ENCODE measurements at regions not wholly inside any gene's neighbourhood (a gene's known extent, or its start where the extent isn't known, plus 50 kb on each side); places are given as distances from the start of the nearest gene placed in this dataset.

GRCh38 chr2:236882930-236883329 is 202.8 kb upstream of the COPS8 start:
- H3K4me1 ChIP-seq (ENCODE audit: control insufficient read depth, insufficient read depth, low read length), result 0 out of 2 replicates have a peak, but pooled peaks cover 4% of the 10 kb centered on the region
- H3K27ac ChIP-seq (ENCODE audit: low read depth, low read length), result no peak overlapping the region
- H3K4me3 ChIP-seq (ENCODE audit: low read depth, low read length), result no peak overlapping the region
- H3K36me3 ChIP-seq (ENCODE audit: control insufficient read depth, insufficient read depth, low read length), result no peaks in the 10 kb centered on the region
- no peak overlapping the region for H3K9ac ChIP-seq (ENCODE audit: low read length)
- H3K9me3 ChIP-seq (ENCODE audit: control insufficient read depth, insufficient read depth, low read depth, low read length), result peaks cover 4% of the 10 kb centered on the region; the same call in 1 of the 2 replicates
- H3K27me3 ChIP-seq (ENCODE audit: control insufficient read depth, insufficient read depth, low read length), result no peaks in the 10 kb centered on the region

GRCh38 chr2:236883819-236884218 is 201.9 kb upstream of the COPS8 start:
- H3K4me3 ChIP-seq (ENCODE audit: low read depth, low read length), result no peak overlapping the region

GRCh38 chr2:236884569-236885175 is 201.0 kb upstream of the COPS8 start:
- Histone ChIP-seq H3K36me3 (ENCODE audit: control insufficient read depth, insufficient read depth, low read length) (no peaks in the 10 kb centered on the region), H3K9me3 (ENCODE audit: control insufficient read depth, insufficient read depth, low read depth, low read length) (peaks cover 4% of the 10 kb centered on the region; the same call in 1 of the 2 replicates), H3K27ac (ENCODE audit: low read depth, low read length) (no peak overlapping the region), H3K4me1 (ENCODE audit: control insufficient read depth, insufficient read depth, low read length) (0 out of 2 replicates have a peak, but pooled peaks cover 7% of the 10 kb centered on the region), H3K9ac (ENCODE audit: low read length) (no peak overlapping the region), H3K4me3 (ENCODE audit: low read depth, low read length) (no peak overlapping the region), H3K27me3 (ENCODE audit: control insufficient read depth, insufficient read depth, low read length) (no peaks in the 10 kb centered on the region)

More at GRCh38 chr2:236883819-236884218, 201.9 kb upstream of the COPS8 start:
- H3K27me3 ChIP-seq (ENCODE audit: control insufficient read depth, insufficient read depth, low read length), result no peaks in the 10 kb centered on the region
- no peak overlapping the region for H3K27ac ChIP-seq (ENCODE audit: low read depth, low read length)
- 0 out of 2 replicates have a peak, but pooled peaks cover 7% of the 10 kb centered on the region for H3K4me1 ChIP-seq (ENCODE audit: control insufficient read depth, insufficient read depth, low read length)
- H3K9me3 ChIP-seq (ENCODE audit: control insufficient read depth, insufficient read depth, low read depth, low read length), result peaks cover 4% of the 10 kb centered on the region; the same call in 1 of the 2 replicates
- H3K36me3 ChIP-seq (ENCODE audit: control insufficient read depth, insufficient read depth, low read length), result no peaks in the 10 kb centered on the region
- H3K9ac ChIP-seq (ENCODE audit: low read length), result no peak overlapping the region

- H3K9ac ChIP-seq (ENCODE audit: low read length), result no peak overlapping the region
These were observed 199.2 kb upstream of the COPS8 start for GRCh38 chr2:236886456-236886855.

GRCh38 chr2:236887531-236887930 is 198.2 kb upstream of the COPS8 start:
- Histone ChIP-seq H3K9me3 (ENCODE audit: control insufficient read depth, insufficient read depth, low read depth, low read length) (no peaks in the 10 kb centered on the region; the same call in 1 of the 2 replicates), H3K4me1 (ENCODE audit: control insufficient read depth, insufficient read depth, low read length) (0 out of 2 replicates have a peak, but pooled peaks cover 7% of the 10 kb centered on the region), H3K9ac (ENCODE audit: low read length) (no peak overlapping the region), H3K27me3 (ENCODE audit: control insufficient read depth, insufficient read depth, low read length) (no peaks in the 10 kb centered on the region), H3K4me3 (ENCODE audit: low read depth, low read length) (no peak overlapping the region), H3K36me3 (ENCODE audit: control insufficient read depth, insufficient read depth, low read length) (no peaks in the 10 kb centered on the region), H3K27ac (ENCODE audit: low read depth, low read length) (no peak overlapping the region)

More at GRCh38 chr2:236886456-236886855, 199.2 kb upstream of the COPS8 start:
- Histone ChIP-seq H3K27ac (ENCODE audit: low read depth, low read length) (no peak overlapping the region), H3K36me3 (ENCODE audit: control insufficient read depth, insufficient read depth, low read length) (no peaks in the 10 kb centered on the region), H3K4me1 (ENCODE audit: control insufficient read depth, insufficient read depth, low read length) (0 out of 2 replicates have a peak, but pooled peaks cover 7% of the 10 kb centered on the region), H3K27me3 (ENCODE audit: control insufficient read depth, insufficient read depth, low read length) (no peaks in the 10 kb centered on the region), H3K4me3 (ENCODE audit: low read depth, low read length) (no peak overlapping the region), H3K9me3 (ENCODE audit: control insufficient read depth, insufficient read depth, low read depth, low read length) (peaks cover 4% of the 10 kb centered on the region; the same call in 1 of the 2 replicates)

GRCh38 chr2:236887953-236888793 is 197.5 kb upstream of the COPS8 start:
- Histone ChIP-seq H3K4me3 (ENCODE audit: low read depth, low read length) (no peak overlapping the region), H3K9ac (ENCODE audit: low read length) (no peak overlapping the region), H3K27me3 (ENCODE audit: control insufficient read depth, insufficient read depth, low read length) (no peaks in the 10 kb centered on the region), H3K4me1 (ENCODE audit: control insufficient read depth, insufficient read depth, low read length) (0 out of 2 replicates have a peak, but pooled peaks cover 7% of the 10 kb centered on the region), H3K36me3 (ENCODE audit: control insufficient read depth, insufficient read depth, low read length) (no peaks in the 10 kb centered on the region), H3K9me3 (ENCODE audit: control insufficient read depth, insufficient read depth, low read depth, low read length) (no peaks in the 10 kb centered on the region), H3K27ac (ENCODE audit: low read depth, low read length) (no peak overlapping the region)

- Histone ChIP-seq H3K27ac (ENCODE audit: low read depth, low read length) (no peak overlapping the region), H3K36me3 (ENCODE audit: control insufficient read depth, insufficient read depth, low read length) (no peaks in the 10 kb centered on the region), H3K9ac (ENCODE audit: low read length) (no peak overlapping the region), H3K4me3 (ENCODE audit: low read depth, low read length) (no peak overlapping the region), H3K9me3 (ENCODE audit: control insufficient read depth, insufficient read depth, low read depth, low read length) (no peaks in the 10 kb centered on the region), H3K27me3 (ENCODE audit: control insufficient read depth, insufficient read depth, low read length) (no peaks in the 10 kb centered on the region), H3K4me1 (ENCODE audit: control insufficient read depth, insufficient read depth, low read length) (0 out of 2 replicates have a peak, but pooled peaks cover 7% of the 10 kb centered on the region)
These were observed 196.6 kb upstream of the COPS8 start for GRCh38 chr2:236888794-236889780.

GRCh38 chr2:236889791-236890704 is 195.6 kb upstream of the COPS8 start:
- no peak overlapping the region for H3K9ac ChIP-seq (ENCODE audit: low read length)
- H3K9me3 ChIP-seq (ENCODE audit: control insufficient read depth, insufficient read depth, low read depth, low read length), result no peaks in the 10 kb centered on the region
- no peak overlapping the region for H3K27ac ChIP-seq (ENCODE audit: low read depth, low read length)
- no peaks in the 10 kb centered on the region for H3K36me3 ChIP-seq (ENCODE audit: control insufficient read depth, insufficient read depth, low read length)
- no peaks in the 10 kb centered on the region for H3K27me3 ChIP-seq (ENCODE audit: control insufficient read depth, insufficient read depth, low read length)
- H3K4me3 ChIP-seq (ENCODE audit: low read depth, low read length), result no peak overlapping the region
- 0 out of 2 replicates have a peak, but pooled peaks cover 7% of the 10 kb centered on the region for H3K4me1 ChIP-seq (ENCODE audit: control insufficient read depth, insufficient read depth, low read length)

- H3K27me3 ChIP-seq (ENCODE audit: control insufficient read depth, insufficient read depth, low read length), result no peaks in the 10 kb centered on the region
- H3K9me3 ChIP-seq (ENCODE audit: control insufficient read depth, insufficient read depth, low read depth, low read length), result no peaks in the 10 kb centered on the region
- H3K4me3 ChIP-seq (ENCODE audit: low read depth, low read length), result no peak overlapping the region
- H3K4me1 ChIP-seq (ENCODE audit: control insufficient read depth, insufficient read depth, low read length), result 0 out of 2 replicates have a peak, but pooled peaks cover 4% of the 10 kb centered on the region
- H3K36me3 ChIP-seq (ENCODE audit: control insufficient read depth, insufficient read depth, low read length), result no peaks in the 10 kb centered on the region
- H3K27ac ChIP-seq (ENCODE audit: low read depth, low read length), result no peak overlapping the region
- no peak overlapping the region for H3K9ac ChIP-seq (ENCODE audit: low read length)
These were observed 193.0 kb upstream of the COPS8 start for GRCh38 chr2:236892721-236893120.
